ENCODE measurements at regions not wholly inside any gene's neighbourhood (a gene's known extent, or its start where the extent isn't known, plus 50 kb on each side); places are given as distances from the start of the nearest gene placed in this dataset.

DNA sequence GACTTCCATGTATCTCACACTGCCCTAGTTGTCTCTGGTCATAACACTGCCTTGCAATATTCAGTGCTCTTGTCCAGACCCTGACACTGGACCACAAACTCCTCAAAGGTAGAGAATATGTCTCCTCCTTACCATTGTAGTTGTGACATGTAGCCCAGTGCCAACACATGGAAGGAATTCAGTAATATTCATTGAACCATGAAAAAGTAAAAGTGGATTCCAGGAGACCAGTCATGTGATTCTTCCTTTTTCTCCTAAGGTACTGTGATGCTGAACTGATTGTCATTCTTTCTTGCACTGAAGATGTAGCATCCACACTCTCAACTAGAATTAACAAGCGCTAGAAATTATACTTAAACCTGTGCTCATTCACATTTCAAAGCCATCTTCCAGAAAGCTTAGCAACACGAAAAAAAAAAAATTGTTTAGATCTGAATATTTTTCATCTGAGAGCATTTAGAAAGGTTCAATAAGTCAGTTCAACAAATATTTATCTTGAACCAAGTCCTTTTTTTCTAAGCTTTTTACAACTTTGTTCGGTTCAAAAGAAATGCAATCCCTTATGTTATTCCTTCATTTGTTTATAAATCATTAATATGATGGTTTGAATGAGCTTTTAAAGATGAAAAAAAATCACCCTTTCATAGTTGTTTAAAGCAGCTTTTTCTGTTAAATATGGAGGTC lies 224.7 kb upstream of the BLID start:
- Histone ChIP-seq H3K9me3 (ENCODE audit: insufficient read depth in 2 of 2, low read depth in 1 of 2, low read length in 1 of 2) (no peaks in the 10 kb centered on the region), H3K23me2 (ENCODE audit: low read depth, low read length) (no peaks in the 10 kb centered on the region), H3K4me3 (ENCODE audit: extremely low read depth in 1 of 4, insufficient read depth in 2 of 4, low read depth in 3 of 4, low read length in 4 of 4) (no peak overlapping the region), H3K36me3 (ENCODE audit: control insufficient read depth in 2 of 4, insufficient read depth in 4 of 4, low read length in 3 of 4) (no peaks in the 10 kb centered on the region), H4K20me1 (replicated peaks in 1 of 2; ENCODE audit: control insufficient read depth in 1 of 2, insufficient read depth in 2 of 2, low read length in 2 of 2) (no peaks in the 10 kb centered on the region), H2AK5ac (ENCODE audit: low read depth, low read length) (no peak overlapping the region), H3K23ac (ENCODE audit: insufficient read length) (no peak overlapping the region), H2BK120ac (replicated peaks; ENCODE audit: low read depth, low read length) (no peak overlapping the region), H3K4me1 (replicated peaks in 1 of 4; ENCODE audit: control insufficient read depth in 3 of 4, insufficient read depth in 4 of 4, low read length in 3 of 4) (no peaks in the 10 kb centered on the region), H3K4me2 (ENCODE audit: insufficient read depth in 1 of 2, low read depth in 2 of 2, low read length in 2 of 2) (no peak overlapping the region), H4K91ac (replicated peaks; ENCODE audit: insufficient read length, low read length) (no peak overlapping the region), H2BK15ac (ENCODE audit: low read length) (no peak overlapping the region), H3K27ac (ENCODE audit: low read depth, low read length) (no peak overlapping the region), H3K79me2 (ENCODE audit: control insufficient read depth in 1 of 2, insufficient read depth in 2 of 2, low read length in 2 of 2) (no peaks in the 10 kb centered on the region), H3K27me3 (replicated peaks in 1 of 4; ENCODE audit: control insufficient read depth in 3 of 4, extremely low read depth in 1 of 4, insufficient read depth in 3 of 4, low read length in 3 of 4) (no peaks in the 10 kb centered on the region), H3K4ac (replicated peaks; ENCODE audit: insufficient read length, low read depth, low read length) (no peak overlapping the region), H2AFZ (ENCODE audit: low read length) (no peak overlapping the region), H3K9ac (replicated peaks in 1 of 4; ENCODE audit: extremely low read depth in 1 of 4, low read depth in 3 of 4, low read length in 3 of 4) (no peak overlapping the region), H3K14ac (ENCODE audit: insufficient read length) (no peak overlapping the region), H2BK12ac (ENCODE audit: low read depth, low read length) (no peak overlapping the region), H3K18ac (ENCODE audit: extremely low read depth, low read length) (no peak overlapping the region), H2BK5ac (ENCODE audit: low read depth, low read length) (no peak overlapping the region), H4K8ac (ENCODE audit: extremely low read depth, insufficient read depth, low read length) (no peak overlapping the region), H4K5ac (ENCODE audit: insufficient read length, low read depth, low read length) (no peak overlapping the region), H3K79me1 (ENCODE audit: low read depth, low read length) (no peaks in the 10 kb centered on the region), H3K56ac (replicated peaks; ENCODE audit: insufficient read length, low read depth, low read length) (no peak overlapping the region), H2BK20ac (ENCODE audit: low read length) (no peak overlapping the region)
- ChIA-PET CTCF (ENCODE audit: partially characterized antibody) (interaction anchor here (2.0 kb wide), 1 partner anchor 15 kb away, joined by 5 read pairs; no protein-coding TSS in a partner anchor), POLR2A (ENCODE audit: partially characterized antibody) (no interaction called here)
- DNase-seq (ENCODE audit: low read depth in 1 of 2, low spot score in 2 of 2) (no peak), FAIRE-seq (no peak)
- whole genome bisulfite sequencing, 2 experiments (ENCODE audit: extremely low coverage in 1 of 2, insufficient coverage in 1 of 2, insufficient read length in 1 of 2, insufficient replicate concordance in 2 of 2, low coverage in 1 of 2, low lambda C conversion rate in 2 of 2, missing lambda C conversion rate in 1 of 2): 87% methylated on average over 3 of the region's 3 CpGs; no CpG with 5 or more reads in 1 of the 2 experiments
- no peak for TF ChIP-seq CHD2 (IDR thresholded peaks at IDR 0.05; ENCODE audit: low read length)
- no peak for TF ChIP-seq POLR2A (IDR thresholded peaks at IDR 0.05; ENCODE audit: control extremely low read depth in 1 of 2, low read depth in 2 of 2, low read length in 2 of 2)
- TF ChIP-seq JUND (IDR thresholded peaks at IDR 0.05; ENCODE audit: low read length): no peak
- no peak for TF ChIP-seq NRF1 (IDR thresholded peaks at IDR 0.05; ENCODE audit: low read depth, low read length)
- no peak for TF ChIP-seq EGR1 (IDR thresholded peaks at IDR 0.05; ENCODE audit: borderline replicate concordance, low read depth, low read length)
- TF ChIP-seq, protein P1, sequence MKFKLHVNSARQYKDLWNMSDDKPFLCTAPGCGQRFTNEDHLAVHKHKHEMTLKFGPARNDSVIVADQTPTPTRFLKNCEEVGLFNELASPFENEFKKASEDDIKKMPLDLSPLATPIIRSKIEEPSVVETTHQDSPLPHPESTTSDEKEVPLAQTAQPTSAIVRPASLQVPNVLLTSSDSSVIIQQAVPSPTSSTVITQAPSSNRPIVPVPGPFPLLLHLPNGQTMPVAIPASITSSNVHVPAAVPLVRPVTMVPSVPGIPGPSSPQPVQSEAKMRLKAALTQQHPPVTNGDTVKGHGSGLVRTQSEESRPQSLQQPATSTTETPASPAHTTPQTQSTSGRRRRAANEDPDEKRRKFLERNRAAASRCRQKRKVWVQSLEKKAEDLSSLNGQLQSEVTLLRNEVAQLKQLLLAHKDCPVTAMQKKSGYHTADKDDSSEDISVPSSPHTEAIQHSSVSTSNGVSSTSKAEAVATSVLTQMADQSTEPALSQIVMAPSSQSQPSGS (IDR thresholded peaks at IDR 0.05; ENCODE audit: low read length): no peak

Data from H1 (cell line).